Esophagus squamous epithelium (tissue), 5 donors: ENCODE measurements at regions not wholly inside any gene's neighbourhood (a gene's known extent, or its start where the extent isn't known, plus 50 kb on each side); places are given as distances from the start of the nearest gene placed in this dataset.

ENCODE experiments used
- DNase-seq: peaks from one replicate; lab custom pipeline; 2025; lab: John Stamatoyannopoulos, UW
- H3K27ac ChIP-seq, 4 donors: fragments of 200-600 bp; sonication (generic); one replicate each; pipeline ENCODE4 v1.5.1; 2016 to 2019; ENCODE audit warnings: mild to moderate bottlenecking in 1 of 4
- H3K27me3 ChIP-seq, 4 donors: fragments of 200-600 bp; sonication (generic); 1 replicate in 3 of 4; 2 replicates in 1 of 4; pipeline versions ENCODE4 v1.5.1 to v1.6.0; 2017 to 2021; ENCODE audit warnings: antibody characterized with exemption in 1 of 4
- H3K36me3 ChIP-seq, 3 donors: fragments of 200-600 bp; sonication (generic); one replicate each; pipeline ENCODE4 v1.5.1; 2016 to 2019
- H3K4me1 ChIP-seq, 3 donors: fragments of 200-600 bp; sonication (generic); one replicate each; pipeline ENCODE4 v1.5.1; 2017 to 2019
- H3K4me3 ChIP-seq, 4 donors: fragments of 200-600 bp; sonication (generic); 1 replicate in 3 of 4; 2 replicates in 1 of 4; pipeline ENCODE4 v1.5.1; 2016 to 2019; ENCODE audit warnings: mild to moderate bottlenecking in 2 of 4, moderate library complexity in 1 of 4
- H3K9me3 ChIP-seq, 3 donors: fragments of 200-600 bp; sonication (generic); one replicate each; pipeline ENCODE4 v1.5.1; 2016 to 2019
- POLR2A ChIP-seq, 4 donors: fragments of 450-650 bp; IDR thresholded peaks; one replicate each; pipeline ENCODE4 v1.6.1; 2017; ENCODE audit warnings: antibody characterized with exemption in 4 of 4, mild to moderate bottlenecking in 4 of 4, moderate library complexity in 3 of 4
- WGBS, 2 donors: methylation state at CpG; one replicate each; pipeline ENCODE4 v1.1.5; 2018; 5-methylcytosine and 5-hydroxymethylcytosine counted together
- intact Hi-C: fragments of 100-400 bp; cut with DNase I; formaldehyde crosslinking; loops from one replicate; pipeline ENCODE4 v1.15.0; 2022
- TF ChIP-seq, protein P1 (sequence below), 6 experiments: fragments of 450-650 bp in 4 of 6; fragments of 200-600 bp in 2 of 6; sonication (generic) in 2 of 6; IDR thresholded peaks; one replicate each; pipeline ENCODE4 v1.5.1; 2016 to 2019; ENCODE audit warnings: antibody characterized with exemption in 6 of 6, mild to moderate bottlenecking in 4 of 6, moderate library complexity in 4 of 6
- donor health status: DM: yes; HTN: yes; CAD: no.

DNA sequence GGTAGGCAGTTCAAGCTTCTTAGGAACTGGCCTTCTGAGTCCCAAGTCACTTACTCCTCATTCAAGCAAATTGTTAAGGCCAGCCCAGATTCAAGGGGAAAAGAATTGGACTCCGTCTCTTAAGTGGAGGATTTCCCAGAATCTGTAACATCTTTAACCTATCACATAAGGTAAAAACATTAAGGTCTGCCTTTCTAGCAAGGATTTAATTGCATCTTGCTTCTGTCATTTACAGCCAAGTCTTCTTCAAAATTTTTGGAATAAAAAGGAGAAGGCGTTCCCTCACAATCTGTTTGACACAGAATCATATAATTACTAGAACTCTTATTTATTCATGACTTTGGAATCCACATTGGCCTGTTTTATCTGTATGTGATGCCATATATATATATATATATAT lies 56.5 kb upstream of the ADORA2B start:
- no peaks in the 10 kb centered on the region for H3K9me3 ChIP-seq
- DNase-seq, result no peak
- no peaks in the 10 kb centered on the region for H3K27me3 ChIP-seq
- no peak overlapping the region for H3K27ac ChIP-seq
- intact Hi-C loops, result no loop called here
- H3K4me1 ChIP-seq, result peaks cover 0 to 13% (median 3%) of the 10 kb centered on the region in 3 donors
- 79 to 100% methylated on average over 2 of the region's 2 CpGs for WGBS, 2 donors
- H3K4me3 ChIP-seq, result no peak overlapping the region
- TF ChIP-seq, protein P1, sequence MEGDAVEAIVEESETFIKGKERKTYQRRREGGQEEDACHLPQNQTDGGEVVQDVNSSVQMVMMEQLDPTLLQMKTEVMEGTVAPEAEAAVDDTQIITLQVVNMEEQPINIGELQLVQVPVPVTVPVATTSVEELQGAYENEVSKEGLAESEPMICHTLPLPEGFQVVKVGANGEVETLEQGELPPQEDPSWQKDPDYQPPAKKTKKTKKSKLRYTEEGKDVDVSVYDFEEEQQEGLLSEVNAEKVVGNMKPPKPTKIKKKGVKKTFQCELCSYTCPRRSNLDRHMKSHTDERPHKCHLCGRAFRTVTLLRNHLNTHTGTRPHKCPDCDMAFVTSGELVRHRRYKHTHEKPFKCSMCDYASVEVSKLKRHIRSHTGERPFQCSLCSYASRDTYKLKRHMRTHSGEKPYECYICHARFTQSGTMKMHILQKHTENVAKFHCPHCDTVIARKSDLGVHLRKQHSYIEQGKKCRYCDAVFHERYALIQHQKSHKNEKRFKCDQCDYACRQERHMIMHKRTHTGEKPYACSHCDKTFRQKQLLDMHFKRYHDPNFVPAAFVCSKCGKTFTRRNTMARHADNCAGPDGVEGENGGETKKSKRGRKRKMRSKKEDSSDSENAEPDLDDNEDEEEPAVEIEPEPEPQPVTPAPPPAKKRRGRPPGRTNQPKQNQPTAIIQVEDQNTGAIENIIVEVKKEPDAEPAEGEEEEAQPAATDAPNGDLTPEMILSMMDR (IDR thresholded peaks at IDR 0.05), result no peak
- no peak for TF ChIP-seq POLR2A (IDR thresholded peaks at IDR 0.05)
- H3K36me3 ChIP-seq, result no peaks in the 10 kb centered on the region

DNA sequence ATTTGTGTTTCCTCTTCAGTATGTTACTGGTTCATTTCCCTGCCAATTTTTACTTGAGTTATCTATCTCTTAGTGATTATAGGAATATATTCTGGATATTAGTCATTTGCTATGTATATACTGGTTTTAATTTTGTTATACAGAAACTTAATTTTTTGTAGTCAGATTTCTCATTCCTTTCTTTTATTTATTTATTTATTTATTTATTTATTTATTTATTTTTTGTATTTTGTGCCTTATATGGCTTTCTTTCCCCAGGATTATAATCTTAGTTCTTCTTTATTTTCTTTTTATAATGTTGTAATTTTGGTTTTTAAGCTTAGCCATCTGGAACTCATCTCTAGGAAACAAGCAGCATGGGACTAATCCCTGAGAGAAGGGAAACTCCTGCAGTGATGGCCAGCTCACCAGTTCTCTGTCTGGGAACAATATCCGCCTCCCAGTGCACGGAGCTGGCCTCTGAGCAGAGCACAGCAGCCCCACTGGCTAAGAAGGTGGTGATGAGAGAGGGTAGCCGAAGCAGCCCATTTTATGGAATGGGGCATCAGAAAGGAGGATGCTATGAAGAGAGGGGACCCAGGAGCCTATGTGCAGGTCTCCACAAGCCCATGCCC lies 54.5 kb upstream of the ADORA2B start:
- DNase-seq, result no peak
- WGBS, 2 donors, result 80% methylated on average over 2 of the region's 3 CpGs; no CpG with 5 or more reads in 1 of the 2 donors
- TF ChIP-seq, protein P1 (IDR thresholded peaks at IDR 0.05), result no peak
- no peak for TF ChIP-seq POLR2A (IDR thresholded peaks at IDR 0.05)
- no peaks in the 10 kb centered on the region for H3K9me3 ChIP-seq
- no peak overlapping the region for H3K4me3 ChIP-seq
- no peak overlapping the region for H3K27ac ChIP-seq
- H3K4me1 ChIP-seq, result peaks cover 0 to 15% (median 6%) of the 10 kb centered on the region in 3 donors
- intact Hi-C loops, result no loop called here
- H3K27me3 ChIP-seq, result no peaks in the 10 kb centered on the region
- H3K36me3 ChIP-seq, result no peaks in the 10 kb centered on the region

DNA sequence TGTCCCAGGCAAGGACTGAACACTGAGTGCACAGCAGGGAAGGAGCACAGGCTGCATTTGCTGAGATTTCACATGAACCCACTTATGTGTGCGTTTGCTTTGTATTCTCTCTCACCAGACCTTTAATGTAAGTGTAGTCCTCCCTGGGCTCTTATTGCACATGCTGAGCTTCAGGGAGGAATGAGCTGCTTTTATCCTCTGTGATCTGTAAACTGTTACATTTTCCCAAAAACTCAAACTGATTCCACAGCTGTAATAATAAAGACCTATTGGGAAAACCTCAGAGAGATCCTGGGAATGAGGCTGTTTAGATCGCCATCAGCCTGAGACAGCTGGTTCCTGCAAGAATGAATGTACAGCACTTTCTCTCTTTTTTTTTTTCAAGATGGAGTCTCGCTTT lies 53.6 kb upstream of the ADORA2B start:
- Histone ChIP-seq H3K36me3 (no peaks in the 10 kb centered on the region), H3K9me3 (no peaks in the 10 kb centered on the region), H3K27ac (no peak overlapping the region), H3K27me3 (no peaks in the 10 kb centered on the region), H3K4me3 (no peak overlapping the region), H3K4me1 (peaks cover 0 to 15% (median 6%) of the 10 kb centered on the region in 3 donors)
- no peak for DNase-seq
- TF ChIP-seq, protein P1 (IDR thresholded peaks at IDR 0.05), result no peak
- TF ChIP-seq POLR2A (IDR thresholded peaks at IDR 0.05), result no peak
- WGBS, 2 donors, result 83 to 97% methylated on average over 3 of the region's 3 CpGs
- intact Hi-C loops, result no loop called here

DNA sequence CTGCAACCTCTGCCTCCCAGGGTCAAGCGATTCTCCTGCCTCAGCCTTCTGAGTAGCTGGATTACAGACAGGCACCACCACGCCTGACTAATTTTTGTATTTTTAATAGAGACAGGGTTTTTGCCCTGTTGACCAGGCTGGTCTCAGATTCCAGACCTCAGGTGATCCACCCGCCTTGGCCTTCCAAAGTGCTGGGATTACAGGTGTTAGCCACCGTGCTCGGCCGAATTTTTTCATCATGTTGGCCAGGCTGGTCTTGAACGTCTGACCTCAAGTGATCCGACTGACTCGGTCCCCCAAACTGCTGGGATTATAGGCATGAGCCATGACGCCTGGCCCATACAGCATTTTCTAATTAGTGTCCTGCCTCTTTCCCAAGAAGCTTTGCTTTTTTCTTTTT lies 52.7 kb upstream of the ADORA2B start:
- TF ChIP-seq, protein P1 (IDR thresholded peaks at IDR 0.05), result no peak
- no peak for TF ChIP-seq POLR2A (IDR thresholded peaks at IDR 0.05)
- H3K27me3 ChIP-seq, result no peaks in the 10 kb centered on the region
- H3K27ac ChIP-seq, result no peak overlapping the region
- no peaks in the 10 kb centered on the region for H3K36me3 ChIP-seq
- no peak for DNase-seq
- no peak overlapping the region for H3K4me3 ChIP-seq
- 68 to 92% methylated on average over 9 to 10 of the region's 10 CpGs for WGBS, 2 donors
- H3K9me3 ChIP-seq, result no peaks in the 10 kb centered on the region
- intact Hi-C loops, result no loop called here
- peaks cover 0 to 15% (median 6%) of the 10 kb centered on the region in 3 donors for H3K4me1 ChIP-seq

DNA sequence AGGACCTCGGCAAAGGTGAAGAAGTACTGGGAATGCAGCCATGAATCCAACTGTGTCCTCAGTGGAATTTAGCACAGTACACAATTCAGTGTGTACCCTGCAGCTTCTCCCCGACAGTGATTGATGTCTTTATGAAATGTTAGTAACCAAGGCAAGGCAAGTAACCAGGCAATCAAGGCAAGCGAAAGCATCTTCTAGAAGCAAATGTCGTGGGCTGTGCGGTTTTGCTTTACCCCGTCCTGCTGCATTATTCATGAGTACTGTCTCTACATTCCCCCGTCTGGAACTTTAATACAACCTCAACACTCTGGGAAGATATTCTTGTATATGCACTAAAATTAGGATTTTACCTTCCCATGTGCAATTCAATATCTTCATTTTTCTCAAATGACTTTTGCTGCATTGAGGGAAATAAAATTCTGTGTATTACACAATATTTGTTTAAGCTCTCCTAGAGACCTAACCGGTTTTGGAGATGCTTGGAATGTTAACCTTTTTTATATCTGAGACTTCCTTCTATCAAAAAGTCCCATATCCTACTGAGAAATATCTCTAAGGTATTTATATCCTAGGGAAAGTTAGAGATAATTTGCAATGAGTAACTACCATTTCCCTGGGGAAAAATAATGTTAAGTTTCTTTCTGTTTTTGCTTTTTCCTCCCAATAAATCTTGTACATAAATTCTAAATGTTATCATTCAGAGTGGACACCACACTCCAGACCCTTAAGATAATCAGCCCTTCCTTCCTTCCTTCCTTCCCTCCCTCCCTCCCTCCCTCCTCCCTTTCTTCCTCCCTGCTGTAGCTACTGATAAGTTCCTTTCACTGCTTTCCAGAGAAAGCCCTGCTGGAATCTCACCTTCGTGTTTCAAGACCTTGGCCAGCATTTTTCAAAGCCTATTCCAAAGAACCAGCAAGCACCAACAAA lies 51.9 kb upstream of the ADORA2B start:
- DNase-seq, result no peak

More for the DNA sequence above, 51.9 kb upstream of the ADORA2B start:
- Histone ChIP-seq H3K4me3 (no peak overlapping the region), H3K27me3 (no peaks in the 10 kb centered on the region), H3K36me3 (no peaks in the 10 kb centered on the region), H3K27ac (no peak overlapping the region), H3K9me3 (no peaks in the 10 kb centered on the region), H3K4me1 (peaks cover 0 to 15% (median 6%) of the 10 kb centered on the region in 3 donors)
- intact Hi-C loops, result no loop called here
- TF ChIP-seq, protein P1 (IDR thresholded peaks at IDR 0.05), result no peak
- TF ChIP-seq POLR2A (IDR thresholded peaks at IDR 0.05), result no peak
- WGBS, 2 donors, result 32 to 33% methylated on average over 9 of the region's 9 CpGs
